ENCODE measurements at regions not wholly inside any gene's neighbourhood (a gene's known extent, or its start where the extent isn't known, plus 50 kb on each side); places are given as distances from the start of the nearest gene placed in this dataset.

GRCh38 chr1:239516579-239516978 lies 130.2 kb downstream of the CHRM3 start:
- Histone ChIP-seq H2AK9ac (replicated peaks; ENCODE audit: low read depth, low read length, poor library complexity) (no peak overlapping the region), H3K56ac (ENCODE audit: extremely low read depth, insufficient read depth, low read length) (no peak overlapping the region), H4K20me1 (ENCODE audit: insufficient read depth, low read length) (no peaks in the 10 kb centered on the region), H2BK15ac (ENCODE audit: low read depth, low read length) (no peak overlapping the region), H3K9ac (ENCODE audit: low read depth, low read length) (no peak overlapping the region), H4K5ac (ENCODE audit: low read depth, low read length) (no peak overlapping the region), H2BK5ac (ENCODE audit: low read depth, low read length, poor library complexity, severe bottlenecking) (no peak overlapping the region), H4K8ac (ENCODE audit: low read depth in 2 of 2, low read length in 2 of 2) (no peak overlapping the region), H3K18ac (ENCODE audit: low read depth, low read length) (no peak overlapping the region), H3K4me3 (ENCODE audit: insufficient read depth, low read depth, low read length) (no peak overlapping the region), H3K9me1 (ENCODE audit: insufficient read depth, low read length) (no peaks in the 10 kb centered on the region), H2BK20ac (ENCODE audit: low read depth, low read length) (no peak overlapping the region), H3K27ac (ENCODE audit: insufficient read depth, low read length) (no peak overlapping the region), H4K91ac (ENCODE audit: insufficient read depth, low read depth, low read length) (no peak overlapping the region), H3K4me1 (ENCODE audit: control insufficient read depth, insufficient read depth, low read length) (no peaks in the 10 kb centered on the region), H3K23ac (ENCODE audit: low read depth, low read length) (no peak overlapping the region), H2BK120ac (ENCODE audit: low read depth, low read length) (no peak overlapping the region), H3K9me3 (ENCODE audit: control insufficient read depth, insufficient read depth, low read length) (peaks cover 13% of the 10 kb centered on the region), H3K4ac (ENCODE audit: low read depth, low read length) (no peak overlapping the region), H3K79me1 (ENCODE audit: low read depth in 1 of 2, low read length in 2 of 2) (no peaks in the 10 kb centered on the region), H3K27me3 (ENCODE audit: control insufficient read depth, insufficient read depth, low read length) (no peaks in the 10 kb centered on the region), H3K36me3 (ENCODE audit: control insufficient read depth, insufficient read depth, low read length) (no peaks in the 10 kb centered on the region), H2AFZ (replicated peaks; ENCODE audit: low read length, poor library complexity) (no peak overlapping the region), H2AK5ac (ENCODE audit: low read depth, low read length) (no peak overlapping the region), H3K4me2 (ENCODE audit: low read depth, low read length) (no peak overlapping the region), H3K14ac (replicated peaks; ENCODE audit: low read depth, low read length) (no peak overlapping the region)
- dilution Hi-C loops (cut with HindIII; ENCODE audit: low sequenced_read_pairs, unreplicated experiment) (no loop called here), intact Hi-C loops (cut with micrococcal nuclease) (no loop called here), in situ Hi-C loops (cut with MboI; ENCODE audit: low sequenced_read_pairs) (no loop called here)
- TF ChIP-seq FOS (IDR thresholded peaks at IDR 0.05; ENCODE audit: low read depth, low read length): no peak
- TF ChIP-seq RCOR1 (IDR thresholded peaks at IDR 0.05; ENCODE audit: insufficient replicate concordance, low read length): no peak
- no peak for TF ChIP-seq MXI1 (IDR thresholded peaks at IDR 0.05; ENCODE audit: borderline replicate concordance, low read depth, low read length)
- no peak for TF ChIP-seq SMC3 (IDR thresholded peaks at IDR 0.05; ENCODE audit: low read depth, low read length)
- TF ChIP-seq BHLHE40 (IDR thresholded peaks at IDR 0.05; ENCODE audit: low read depth, low read length): no peak
- no peak for TF ChIP-seq ELK1 (IDR thresholded peaks at IDR 0.05; ENCODE audit: borderline replicate concordance, low read depth, low read length)
- TF ChIP-seq MAZ (IDR thresholded peaks at IDR 0.05; ENCODE audit: borderline replicate concordance, low read depth, low read length): no peak
- no peak for TF ChIP-seq RFX5 (IDR thresholded peaks at IDR 0.05; ENCODE audit: low read depth, low read length)
- no peak for TF ChIP-seq CEBPB (IDR thresholded peaks at IDR 0.05; ENCODE audit: low read depth, low read length)
- no peak for TF ChIP-seq CHD1 (IDR thresholded peaks at IDR 0.05; ENCODE audit: low read depth, low read length)
- TF ChIP-seq MAFK (IDR thresholded peaks at IDR 0.05; ENCODE audit: low read depth, low read length): no peak
- TF ChIP-seq USF2 (IDR thresholded peaks at IDR 0.05; ENCODE audit: low read depth, low read length): no peak
- TF ChIP-seq CTCF (conservative IDR thresholded peaks at IDR 0.05; ENCODE audit: low read depth, low read length): no peak
- no peak for TF ChIP-seq NFE2L2 (IDR thresholded peaks at IDR 0.05; ENCODE audit: low read depth, low read length)
- TF ChIP-seq RAD21 (IDR thresholded peaks at IDR 0.05; ENCODE audit: low read length): no peak
- TF ChIP-seq POLR2A (IDR thresholded peaks at IDR 0.05; ENCODE audit: low read depth, low read length): no peak
- WGBS, 2 experiments (ENCODE audit: extremely low coverage in 2 of 2, insufficient read length in 1 of 2): 51% methylated on average over 3 of the region's 9 CpGs; no CpG with 5 or more reads in 1 of the 2 experiments
- BruUV-seq (replicated peaks): no TSS peak
- ChIA-PET POLR2A (ENCODE audit: unreplicated experiment) (no interaction called here), CTCF (no interaction called here)
- DNase-seq (no peak), ATAC-seq (ENCODE audit: low read depth) (no peak)

Data from IMR-90 (cell line).